ENCODE measurements at regions not wholly inside any gene's neighbourhood (a gene's known extent, or its start where the extent isn't known, plus 50 kb on each side); places are given as distances from the start of the nearest gene placed in this dataset.

DNA sequence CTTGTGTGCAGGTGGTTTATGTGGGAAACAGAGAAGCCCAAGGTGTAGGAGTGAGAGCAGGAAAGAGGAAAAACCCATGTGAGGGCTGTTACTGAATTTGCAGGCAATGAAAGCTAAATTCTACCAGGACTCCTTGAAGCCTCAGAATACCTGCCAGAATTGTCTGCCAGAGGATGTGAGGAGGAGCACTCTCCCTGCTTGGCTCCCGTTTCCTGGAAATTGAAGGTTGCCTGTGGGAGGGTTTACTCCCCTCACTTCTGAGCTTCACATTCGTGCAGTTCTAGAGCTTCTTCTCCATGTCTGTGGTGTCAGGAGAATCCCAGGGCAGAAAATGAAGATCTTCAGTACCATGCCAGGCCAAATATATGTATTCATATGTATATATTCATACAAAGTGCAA lies 220.8 kb upstream of the ZP4 start:
- DNase-seq (ENCODE audit: low spot score), result no peak

GRCh38 chr1:238111081-238111480 lies 220.4 kb upstream of the ZP4 start:
- DNase-seq (ENCODE audit: low spot score), result no peak

- no peak for DNase-seq (ENCODE audit: low spot score)
These were observed 217.7 kb upstream of the ZP4 start for GRCh38 chr1:238108417-238108816.

- DNase-seq (ENCODE audit: low spot score), result no peak
These were observed 216.6 kb upstream of the ZP4 start for GRCh38 chr1:238107322-238107721.

GRCh38 chr1:238104752-238105151 lies 214.0 kb upstream of the ZP4 start:
- DNase-seq (ENCODE audit: low spot score), result no peak

GRCh38 chr1:238101923-238102322 lies 211.2 kb upstream of the ZP4 start:
- no peak for DNase-seq (ENCODE audit: low spot score)

DNA sequence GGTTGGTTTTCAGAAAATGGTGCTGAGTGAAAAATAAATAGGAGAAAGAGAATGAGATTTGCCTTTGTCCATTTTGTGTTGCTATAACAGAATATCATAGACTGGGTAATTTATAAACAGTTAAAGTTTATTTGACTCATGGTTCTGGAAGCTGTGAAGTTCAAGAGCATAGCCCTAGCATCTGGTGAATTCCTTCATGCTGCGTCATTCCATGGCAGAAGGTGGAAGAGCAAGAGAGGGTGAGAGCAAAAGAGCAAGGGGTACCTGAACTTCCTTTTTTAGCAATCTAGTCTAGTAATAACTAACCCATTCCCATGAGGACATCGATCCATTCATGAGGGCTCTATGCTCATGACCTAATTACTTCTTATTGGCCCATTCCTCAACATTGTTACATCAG lies 209.1 kb upstream of the ZP4 start:
- DNase-seq (ENCODE audit: low spot score), result no peak

- no peak for DNase-seq (ENCODE audit: low spot score)
These were observed 198.9 kb upstream of the ZP4 start for GRCh38 chr1:238089615-238090014.

DNA sequence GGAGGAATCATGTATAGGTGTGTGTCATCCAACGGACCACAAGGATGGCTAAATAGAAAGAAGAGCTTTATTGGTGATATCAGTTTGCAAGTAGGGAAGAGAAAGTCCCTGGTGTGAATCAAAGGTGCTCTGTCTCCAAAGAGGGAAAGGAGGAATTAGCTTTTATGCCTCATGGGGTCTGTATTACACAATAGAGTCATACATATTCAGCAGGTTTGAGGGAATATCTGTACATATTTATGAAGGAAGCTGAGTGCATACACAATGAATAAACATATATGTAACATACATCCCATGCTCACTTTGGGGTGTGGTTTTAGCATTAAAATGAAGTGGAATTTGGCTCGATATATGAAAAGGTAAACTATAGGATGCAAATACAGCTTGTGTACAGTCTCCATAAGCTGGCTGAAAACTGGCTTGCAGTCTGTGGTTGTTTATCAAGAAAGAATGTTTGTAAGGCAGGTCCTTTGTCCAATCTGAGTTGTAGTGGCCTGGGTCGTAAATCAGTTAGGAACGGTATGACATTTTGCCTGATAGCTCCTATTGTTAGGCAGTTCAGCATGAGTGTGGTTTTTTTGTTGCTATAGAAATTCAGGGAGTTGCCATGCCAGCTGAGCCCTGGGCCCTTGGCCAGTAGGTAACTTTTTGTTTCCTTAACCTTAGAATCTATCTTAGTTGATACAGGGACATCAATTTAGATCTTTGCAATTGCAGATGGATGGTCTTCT lies 198.0 kb upstream of the ZP4 start:
- no peak for DNase-seq (ENCODE audit: low spot score)

GRCh38 chr1:238073991-238074390 lies 183.3 kb upstream of the ZP4 start:
- no peak for DNase-seq (ENCODE audit: low spot score)

GRCh38 chr1:238071061-238071460 lies 180.3 kb upstream of the ZP4 start:
- no peak for DNase-seq (ENCODE audit: low spot score)

- peak; percentile 17 for DNase-seq (ENCODE audit: low spot score)
These were observed 172.7 kb upstream of the ZP4 start for GRCh38 chr1:238063454-238063853.

DNA sequence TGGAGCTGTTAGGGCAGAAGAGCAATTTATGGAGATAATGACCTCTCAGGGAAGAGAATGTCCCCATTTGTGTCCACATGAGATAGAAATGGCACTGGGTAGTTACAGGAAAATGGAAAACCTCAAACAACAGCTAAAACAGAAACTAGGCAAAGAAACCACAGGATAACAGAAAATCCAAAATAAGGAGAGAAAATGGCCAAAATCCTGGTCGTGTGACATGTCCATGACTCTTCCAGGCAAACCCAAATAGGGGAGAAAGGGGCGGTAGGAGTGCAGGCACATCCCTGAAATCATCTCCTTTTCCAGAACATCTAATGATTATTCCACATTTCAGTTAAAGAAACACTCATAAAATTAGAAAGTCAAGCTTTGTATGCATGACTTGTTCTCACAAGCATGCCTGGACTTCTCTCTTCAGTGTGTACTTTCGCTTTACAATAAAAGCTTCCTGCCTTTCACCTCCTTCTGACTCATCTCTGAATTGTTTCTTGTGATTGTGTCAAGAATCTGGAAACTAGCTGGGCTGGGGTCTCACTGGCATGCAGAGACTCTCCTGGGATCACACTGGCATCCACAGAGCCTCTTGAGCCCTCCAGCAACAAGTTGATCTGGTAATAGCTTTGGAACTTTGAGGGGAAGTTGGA lies 171.4 kb upstream of the ZP4 start:
- DNase-seq (ENCODE audit: low spot score), result no peak

GRCh38 chr1:238060061-238060460 lies 169.3 kb upstream of the ZP4 start:
- DNase-seq (ENCODE audit: low spot score), result no peak

DNA sequence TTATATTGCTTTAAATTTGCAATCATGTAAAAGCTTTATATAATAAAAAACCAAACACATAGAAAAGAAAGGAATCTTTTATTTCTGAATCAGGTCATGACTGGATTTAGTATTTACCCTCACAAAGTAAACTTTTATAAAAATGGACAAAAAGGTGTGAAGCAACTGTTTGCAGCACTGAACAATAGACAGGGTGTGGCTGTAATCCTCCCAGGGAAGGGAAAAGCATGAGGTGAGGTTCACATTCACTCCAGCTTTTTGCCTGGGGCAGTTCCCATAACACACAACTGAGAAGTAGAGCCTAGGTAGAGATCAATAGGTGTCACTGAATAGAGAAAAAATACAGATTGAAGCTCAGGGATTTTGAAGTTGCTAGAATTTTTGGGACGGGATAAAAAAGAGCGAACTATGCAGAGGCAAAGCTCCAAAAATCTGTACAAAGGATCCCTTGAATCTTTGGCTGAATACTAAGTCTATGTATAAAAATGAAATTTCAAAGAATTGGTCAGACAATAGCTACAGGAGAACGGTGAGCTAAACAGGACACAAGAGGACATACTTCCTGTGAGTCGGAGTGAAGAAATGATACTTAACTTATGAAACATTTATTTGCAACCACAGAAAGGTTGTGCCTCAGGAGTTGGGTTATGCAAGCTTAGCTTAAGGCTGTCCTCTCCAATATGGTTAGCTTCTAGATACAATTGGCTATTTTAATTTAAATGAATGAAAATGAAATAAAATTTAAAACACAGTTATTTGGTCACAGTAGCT lies 162.0 kb upstream of the ZP4 start:
- no peak for DNase-seq (ENCODE audit: low spot score)

- no peak for DNase-seq (ENCODE audit: low spot score)
These were observed 138.4 kb upstream of the ZP4 start for GRCh38 chr1:238029126-238029525.

DNA sequence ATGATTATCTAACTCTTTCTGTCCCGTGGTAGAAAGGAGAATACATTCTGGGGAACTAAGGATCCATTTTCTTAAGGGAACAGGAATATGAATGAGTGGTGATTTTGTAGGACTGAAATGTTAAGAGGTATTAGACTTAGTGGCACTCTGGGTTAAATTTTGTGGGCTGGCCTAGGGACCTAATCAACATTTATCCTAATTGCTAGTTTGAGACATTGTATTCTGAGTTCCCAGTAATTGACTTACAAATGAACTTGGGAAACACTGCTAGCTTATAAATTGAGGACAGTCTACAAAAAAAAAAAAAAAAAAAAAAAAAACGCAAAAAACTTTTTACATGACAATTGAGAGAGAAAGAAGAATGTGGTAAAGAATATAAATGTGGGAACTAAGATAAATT lies 136.6 kb upstream of the ZP4 start:
- DNase-seq (ENCODE audit: low spot score), result no peak

DNA sequence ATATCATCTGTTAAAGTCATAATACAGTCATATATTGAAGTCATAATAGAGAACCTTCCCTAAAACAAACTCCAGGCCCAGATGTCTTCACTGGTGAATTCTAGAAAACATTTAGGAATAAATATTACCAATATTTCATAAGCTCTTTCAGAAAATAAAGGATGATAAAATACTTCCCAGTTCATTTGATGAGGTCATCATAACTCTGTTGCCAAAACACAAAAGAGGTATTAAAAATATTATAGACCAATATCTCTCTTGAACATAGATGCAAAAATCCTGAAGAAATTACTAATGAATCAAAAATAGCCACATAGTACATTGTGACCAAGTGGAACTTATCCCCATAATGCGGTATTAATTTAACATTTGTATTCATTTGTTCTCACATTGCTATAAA lies 132.4 kb upstream of the ZP4 start:
- no peak for DNase-seq (ENCODE audit: low spot score)

DNA sequence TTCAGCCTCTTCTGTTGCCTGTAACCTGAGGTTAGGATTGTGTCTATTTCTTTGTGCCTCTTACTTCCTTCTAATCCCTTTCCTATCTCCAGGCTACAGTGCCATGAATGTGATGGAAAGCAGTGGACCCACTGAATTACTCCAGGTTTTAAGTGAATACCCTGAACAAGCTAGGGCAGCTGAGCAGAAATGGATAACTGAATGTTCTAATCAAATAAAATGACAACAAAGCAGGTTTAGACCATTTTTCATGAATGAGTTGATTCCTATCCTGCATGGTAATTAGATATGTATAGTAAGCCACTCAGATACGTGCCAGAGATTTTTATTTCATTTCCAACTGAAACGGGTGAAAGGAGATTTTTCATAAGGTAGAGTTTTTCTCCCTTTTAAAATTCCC lies 127.5 kb upstream of the ZP4 start:
- no peak for DNase-seq (ENCODE audit: low spot score)

GRCh38 chr1:238006779-238007178 lies 116.1 kb upstream of the ZP4 start:
- DNase-seq (ENCODE audit: low spot score), result no peak

- no peak for DNase-seq (ENCODE audit: low spot score)
These were observed 114.4 kb upstream of the ZP4 start for GRCh38 chr1:238005116-238005515.

GRCh38 chr1:238001818-238002217 lies 111.1 kb upstream of the ZP4 start:
- DNase-seq (ENCODE audit: low spot score), result no peak

GRCh38 chr1:237999426-238000052 lies 108.8 kb upstream of the ZP4 start:
- DNase-seq (ENCODE audit: low spot score), result no peak
